ENCODE measurements at regions not wholly inside any gene's neighbourhood (a gene's known extent, or its start where the extent isn't known, plus 50 kb on each side); places are given as distances from the start of the nearest gene placed in this dataset.
A peak's percentile ranks its signal among the peaks of the same experiment; 100 is the strongest.

DNA sequence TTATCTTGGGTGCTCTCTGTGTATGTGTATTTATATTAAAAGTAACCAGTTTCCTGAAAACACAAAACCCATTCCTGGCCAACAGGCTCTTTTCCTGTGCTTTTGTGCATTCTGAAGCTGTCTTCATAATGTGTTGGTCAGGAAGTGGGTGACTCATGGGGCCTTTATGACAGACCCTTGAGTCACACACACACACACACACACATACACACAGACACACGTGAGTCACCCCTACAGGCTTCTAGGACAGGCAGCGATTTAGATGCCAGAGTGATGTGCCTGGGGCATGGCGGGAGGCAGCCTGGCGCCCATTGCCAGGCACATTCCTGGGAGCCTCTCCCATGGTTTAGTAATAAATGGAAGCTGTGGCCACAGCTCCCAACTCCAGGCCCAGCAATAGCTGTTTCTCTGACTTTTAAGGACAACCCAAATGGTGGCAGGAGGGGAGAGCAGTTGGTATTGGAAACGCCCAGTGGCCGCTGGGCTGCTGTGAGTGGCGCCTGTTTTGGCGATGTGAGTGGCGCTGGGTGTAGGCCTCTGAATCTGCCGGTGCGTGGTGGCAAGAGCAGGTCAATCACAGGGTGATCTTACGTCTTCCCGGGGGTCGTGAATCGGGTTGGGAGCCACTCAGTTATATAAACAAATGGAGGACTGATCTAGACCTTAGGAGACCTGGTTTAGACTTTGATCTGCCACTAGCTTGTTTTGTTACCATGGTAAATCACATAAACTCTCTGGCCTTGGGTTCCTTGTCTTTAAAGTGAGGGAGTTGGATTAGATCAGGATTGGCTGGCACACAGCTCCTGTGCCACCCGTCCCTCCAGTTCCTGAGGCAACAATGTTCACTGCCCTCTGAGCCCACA is 150.7 kb upstream of the DLX2 start (continued):
- TF ChIP-seq, protein P1, sequence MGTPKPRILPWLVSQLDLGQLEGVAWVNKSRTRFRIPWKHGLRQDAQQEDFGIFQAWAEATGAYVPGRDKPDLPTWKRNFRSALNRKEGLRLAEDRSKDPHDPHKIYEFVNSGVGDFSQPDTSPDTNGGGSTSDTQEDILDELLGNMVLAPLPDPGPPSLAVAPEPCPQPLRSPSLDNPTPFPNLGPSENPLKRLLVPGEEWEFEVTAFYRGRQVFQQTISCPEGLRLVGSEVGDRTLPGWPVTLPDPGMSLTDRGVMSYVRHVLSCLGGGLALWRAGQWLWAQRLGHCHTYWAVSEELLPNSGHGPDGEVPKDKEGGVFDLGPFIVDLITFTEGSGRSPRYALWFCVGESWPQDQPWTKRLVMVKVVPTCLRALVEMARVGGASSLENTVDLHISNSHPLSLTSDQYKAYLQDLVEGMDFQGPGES (IDR thresholded peaks at IDR 0.05; ENCODE audit: low read depth, low read length) = no peak
- TF ChIP-seq MEF2A (IDR thresholded peaks at IDR 0.05; ENCODE audit: borderline replicate concordance, low read depth) = peak; percentile 89
- peak; percentile 95 for TF ChIP-seq TEAD4 (IDR thresholded peaks at IDR 0.05; ENCODE audit: borderline replicate concordance, insufficient read depth)
- TF ChIP-seq, protein P2, sequence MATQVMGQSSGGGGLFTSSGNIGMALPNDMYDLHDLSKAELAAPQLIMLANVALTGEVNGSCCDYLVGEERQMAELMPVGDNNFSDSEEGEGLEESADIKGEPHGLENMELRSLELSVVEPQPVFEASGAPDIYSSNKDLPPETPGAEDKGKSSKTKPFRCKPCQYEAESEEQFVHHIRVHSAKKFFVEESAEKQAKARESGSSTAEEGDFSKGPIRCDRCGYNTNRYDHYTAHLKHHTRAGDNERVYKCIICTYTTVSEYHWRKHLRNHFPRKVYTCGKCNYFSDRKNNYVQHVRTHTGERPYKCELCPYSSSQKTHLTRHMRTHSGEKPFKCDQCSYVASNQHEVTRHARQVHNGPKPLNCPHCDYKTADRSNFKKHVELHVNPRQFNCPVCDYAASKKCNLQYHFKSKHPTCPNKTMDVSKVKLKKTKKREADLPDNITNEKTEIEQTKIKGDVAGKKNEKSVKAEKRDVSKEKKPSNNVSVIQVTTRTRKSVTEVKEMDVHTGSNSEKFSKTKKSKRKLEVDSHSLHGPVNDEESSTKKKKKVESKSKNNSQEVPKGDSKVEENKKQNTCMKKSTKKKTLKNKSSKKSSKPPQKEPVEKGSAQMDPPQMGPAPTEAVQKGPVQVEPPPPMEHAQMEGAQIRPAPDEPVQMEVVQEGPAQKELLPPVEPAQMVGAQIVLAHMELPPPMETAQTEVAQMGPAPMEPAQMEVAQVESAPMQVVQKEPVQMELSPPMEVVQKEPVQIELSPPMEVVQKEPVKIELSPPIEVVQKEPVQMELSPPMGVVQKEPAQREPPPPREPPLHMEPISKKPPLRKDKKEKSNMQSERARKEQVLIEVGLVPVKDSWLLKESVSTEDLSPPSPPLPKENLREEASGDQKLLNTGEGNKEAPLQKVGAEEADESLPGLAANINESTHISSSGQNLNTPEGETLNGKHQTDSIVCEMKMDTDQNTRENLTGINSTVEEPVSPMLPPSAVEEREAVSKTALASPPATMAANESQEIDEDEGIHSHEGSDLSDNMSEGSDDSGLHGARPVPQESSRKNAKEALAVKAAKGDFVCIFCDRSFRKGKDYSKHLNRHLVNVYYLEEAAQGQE (IDR thresholded peaks at IDR 0.05; ENCODE audit: low read depth, low read length) = peak; percentile 83
- TF ChIP-seq RCOR1 (IDR thresholded peaks at IDR 0.05; ENCODE audit: low read length) = no peak
- TF ChIP-seq GABPA (IDR thresholded peaks at IDR 0.05; ENCODE audit: low read depth) = peak; percentile 55
- TF ChIP-seq ELF1 (IDR thresholded peaks at IDR 0.05) = peak; percentile 67; the same call in 1 of the 2 replicates

DNA sequence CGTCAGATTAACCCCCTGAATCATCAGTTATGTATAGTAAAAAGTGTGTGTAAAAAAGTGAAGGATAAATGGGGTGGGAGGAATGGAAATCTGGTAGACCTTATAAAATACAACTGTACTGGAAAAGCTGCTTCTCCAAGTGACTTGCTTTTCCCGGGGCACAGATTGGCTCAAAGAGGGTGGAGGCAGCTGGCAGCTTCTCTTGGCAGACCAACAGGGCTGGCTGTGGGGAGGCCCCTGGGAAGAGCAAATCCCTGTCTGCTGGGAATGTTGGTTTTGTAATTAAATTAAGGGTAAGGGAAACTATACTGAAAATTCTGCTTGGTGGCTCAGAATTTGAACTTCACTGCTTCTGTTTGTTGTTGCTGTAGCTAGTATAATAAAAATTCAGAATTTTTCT is 154.2 kb upstream of the DLX2 start:
- DNase-seq = peak; percentile 42
- Histone ChIP-seq H3K9me3 (no peaks in the 10 kb centered on the region), H3K9me2 (no peaks in the 10 kb centered on the region), H4K20me1 (ENCODE audit: insufficient read depth) (no peaks in the 10 kb centered on the region), H3K27ac (ENCODE audit: low read depth in 2 of 2, low read length in 1 of 2) (peak overlapping the region in 1 of 2 experiments; percentile 8; a peak in 1 of 4 replicates), H3K9ac (no peak overlapping the region), H3K4me3 (ENCODE audit: low read depth in 2 of 2, low read length in 1 of 2) (no peak overlapping the region), H3K27me3 (ENCODE audit: insufficient read depth) (no peaks in the 10 kb centered on the region), H2AFZ (ENCODE audit: low read depth) (no peak overlapping the region; the same call in 1 of the 2 replicates), H3K36me3 (replicated peaks in 1 of 2; ENCODE audit: control insufficient read depth in 1 of 2, insufficient read depth in 2 of 2, low read length in 1 of 2) (no peaks in the 10 kb centered on the region), H3K4me2 (no peak overlapping the region), H3K4me1 (ENCODE audit: control insufficient read depth in 1 of 2, insufficient read depth in 2 of 2, low read depth in 1 of 2, low read length in 1 of 2) (peaks cover 6 to 28% of the 10 kb centered on the region in 2 experiments; a peak in 3 of 4 replicates), H3K79me2 (ENCODE audit: insufficient read depth) (no peaks in the 10 kb centered on the region), H3F3A (replicated peaks; ENCODE audit: insufficient read depth) (peaks cover 15% of the 10 kb centered on the region)
- 36% methylated on average over 2 of the region's 2 CpGs for WGBS (ENCODE audit: low lambda C conversion rate)
- ChIA-PET POLR2A (no interaction called here), CTCF (interaction anchor here (1.8 kb wide), 1 partner anchor 205 kb away, joined by 8 read pairs; no protein-coding TSS in a partner anchor)
- no peak for TF ChIP-seq MXI1 (IDR thresholded peaks at IDR 0.05; ENCODE audit: low read depth, low read length)
- no peak for TF ChIP-seq FOXM1 (IDR thresholded peaks at IDR 0.05; ENCODE audit: low read depth)
- TF ChIP-seq TAF1 (IDR thresholded peaks at IDR 0.05; ENCODE audit: borderline replicate concordance, low read depth, low read length) = no peak
